ENCODE measurements at regions not wholly inside any gene's neighbourhood (a gene's known extent, or its start where the extent isn't known, plus 50 kb on each side); places are given as distances from the start of the nearest gene placed in this dataset.

DNA sequence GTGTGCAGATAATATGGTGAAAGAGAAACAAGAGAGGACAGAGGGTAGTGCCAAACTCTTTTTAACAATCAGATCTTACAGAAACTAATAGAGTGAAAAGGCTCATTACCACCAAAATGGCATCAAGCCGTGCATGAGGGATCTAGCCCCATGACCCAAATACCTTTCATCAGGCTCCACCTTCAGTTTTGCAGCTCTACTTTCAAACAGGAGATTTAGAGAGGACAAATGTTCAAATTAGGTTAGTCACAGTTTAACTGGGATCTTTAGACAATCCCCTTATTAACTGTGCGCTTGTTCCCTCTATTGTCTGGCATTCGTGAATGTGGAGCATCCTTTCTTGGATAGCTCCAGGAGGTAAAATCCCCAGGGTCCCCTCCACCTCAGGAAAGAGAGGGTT, 1209.3 kb upstream of the CHAC2 start:
- Histone ChIP-seq H3K4me1 (no peaks in the 10 kb centered on the region), H3K9me3 (no peaks in the 10 kb centered on the region; the same call in 2 of the 3 replicates), H3K4me3 (no peak overlapping the region), H3K4me2 (no peak overlapping the region), H3K27ac (no peak overlapping the region)
- no peak for FAIRE-seq
- DNase-seq (ENCODE audit: low read depth in 1 of 2, low spot score in 1 of 2), result no peak
- TF ChIP-seq MAX (IDR thresholded peaks at IDR 0.05), result no peak
- CTCF ChIA-PET, result interaction anchor here (0.8 kb wide), 1 partner anchor 1181 kb away, joined by 3 read pairs; no protein-coding TSS in a partner anchor
- ATAC-seq, result no peak
- WGBS (ENCODE audit: missing lambda C conversion rate), result 38% methylated on average over 3 of the region's 3 CpGs
- POLR2A ChIA-PET, result no interaction called here

- no peaks in the 10 kb centered on the region for H3K4me1 ChIP-seq
- ATAC-seq (no peak), FAIRE-seq (no peak), DNase-seq (ENCODE audit: low read depth in 1 of 2, low spot score in 1 of 2) (no peak)
- no peak for TF ChIP-seq EHF (CRISPR knock-in tag; IDR thresholded peaks at IDR 0.05)
- no peak for TF ChIP-seq HDAC2 (IDR thresholded peaks at IDR 0.05)
- TF ChIP-seq, protein P1, sequence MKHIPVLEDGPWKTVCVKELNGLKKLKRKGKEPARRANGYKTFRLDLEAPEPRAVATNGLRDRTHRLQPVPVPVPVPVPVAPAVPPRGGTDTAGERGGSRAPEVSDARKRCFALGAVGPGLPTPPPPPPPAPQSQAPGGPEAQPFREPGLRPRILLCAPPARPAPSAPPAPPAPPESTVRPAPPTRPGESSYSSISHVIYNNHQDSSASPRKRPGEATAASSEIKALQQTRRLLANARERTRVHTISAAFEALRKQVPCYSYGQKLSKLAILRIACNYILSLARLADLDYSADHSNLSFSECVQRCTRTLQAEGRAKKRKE (CRISPR knock-in tag; IDR thresholded peaks at IDR 0.05; ENCODE audit: low read depth), result no peak
- no peak for TF ChIP-seq FOSL2 (IDR thresholded peaks at IDR 0.05)
- TF ChIP-seq FOSL2 (CRISPR knock-in tag; IDR thresholded peaks at IDR 0.05), result no peak
- no peak for TF ChIP-seq RCOR1 (IDR thresholded peaks at IDR 0.05; ENCODE audit: low read depth, low read length)
- TF ChIP-seq, protein P2, sequence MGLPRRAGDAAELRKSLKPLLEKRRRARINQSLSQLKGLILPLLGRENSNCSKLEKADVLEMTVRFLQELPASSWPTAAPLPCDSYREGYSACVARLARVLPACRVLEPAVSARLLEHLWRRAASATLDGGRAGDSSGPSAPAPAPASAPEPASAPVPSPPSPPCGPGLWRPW (IDR thresholded peaks at IDR 0.05), result no peak
- TF ChIP-seq JUNB (IDR thresholded peaks at IDR 0.05), result no peak
- no peak for TF ChIP-seq KDM1A (IDR thresholded peaks at IDR 0.05; ENCODE audit: low read depth)
- no peak for TF ChIP-seq MAX (IDR thresholded peaks at IDR 0.05)
- TF ChIP-seq MAZ (IDR thresholded peaks at IDR 0.05; ENCODE audit: borderline replicate concordance, low read depth, low read length), result no peak
- no peak for TF ChIP-seq FOSB (CRISPR knock-in tag; IDR thresholded peaks at IDR 0.05)
- TF ChIP-seq POLR2A (IDR thresholded peaks at IDR 0.05; ENCODE audit: low read length), result no peak
- TF ChIP-seq NPAS2 (CRISPR knock-in tag; IDR thresholded peaks at IDR 0.05; ENCODE audit: borderline replicate concordance), result no peak
- TF ChIP-seq BHLHE40 (IDR thresholded peaks at IDR 0.05; ENCODE audit: low read depth, low read length), result no peak
- no peak for TF ChIP-seq SREBF2 (IDR thresholded peaks at IDR 0.05)
- TF ChIP-seq ZNF302 (CRISPR knock-in tag; IDR thresholded peaks at IDR 0.05), result no peak
- no peak overlapping the region for H3K4me3 ChIP-seq
- no peaks in the 10 kb centered on the region for H3K9me3 ChIP-seq
- 64% methylated on average over 9 of the region's 10 CpGs for WGBS (ENCODE audit: missing lambda C conversion rate)
- no peak overlapping the region for H3K27ac ChIP-seq
- CTCF ChIA-PET, result no interaction called here
- H3K4me2 ChIP-seq, result no peak overlapping the region
- POLR2A ChIA-PET, result no interaction called here
These were observed 1225.3 kb upstream of the CHAC2 start for GRCh38 chr2:52542297-52542696.

GRCh38 chr2:52539026-52539970, 1228.3 kb upstream of the CHAC2 start:
- Histone ChIP-seq H3K27ac (no peak overlapping the region), H3K4me3 (no peak overlapping the region), H3K4me1 (no peaks in the 10 kb centered on the region), H3K9me3 (no peaks in the 10 kb centered on the region), H3K4me2 (no peak overlapping the region)
- ChIA-PET CTCF (no interaction called here), POLR2A (no interaction called here)
- TF ChIP-seq RARB (CRISPR knock-in tag; IDR thresholded peaks at IDR 0.05), result no peak
- TF ChIP-seq HDAC2 (IDR thresholded peaks at IDR 0.05), result no peak
- TF ChIP-seq RFX5 (IDR thresholded peaks at IDR 0.05), result no peak
- TF ChIP-seq, protein P3, sequence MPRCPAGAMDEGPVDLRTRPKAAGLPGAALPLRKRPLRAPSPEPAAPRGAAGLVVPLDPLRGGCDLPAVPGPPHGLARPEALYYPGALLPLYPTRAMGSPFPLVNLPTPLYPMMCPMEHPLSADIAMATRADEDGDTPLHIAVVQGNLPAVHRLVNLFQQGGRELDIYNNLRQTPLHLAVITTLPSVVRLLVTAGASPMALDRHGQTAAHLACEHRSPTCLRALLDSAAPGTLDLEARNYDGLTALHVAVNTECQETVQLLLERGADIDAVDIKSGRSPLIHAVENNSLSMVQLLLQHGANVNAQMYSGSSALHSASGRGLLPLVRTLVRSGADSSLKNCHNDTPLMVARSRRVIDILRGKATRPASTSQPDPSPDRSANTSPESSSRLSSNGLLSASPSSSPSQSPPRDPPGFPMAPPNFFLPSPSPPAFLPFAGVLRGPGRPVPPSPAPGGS (IDR thresholded peaks at IDR 0.05), result no peak
- TF ChIP-seq ZFP36 (IDR thresholded peaks at IDR 0.05; ENCODE audit: borderline replicate concordance, partially characterized antibody), result no peak
- TF ChIP-seq HEYL (CRISPR knock-in tag; IDR thresholded peaks at IDR 0.05), result no peak
- TF ChIP-seq HOXB13 (CRISPR knock-in tag; IDR thresholded peaks at IDR 0.05; ENCODE audit: low read depth), result no peak
- TF ChIP-seq PHF8 (IDR thresholded peaks at IDR 0.05; ENCODE audit: borderline replicate concordance, low read depth), result no peak
- no peak for TF ChIP-seq ZNF302 (CRISPR knock-in tag; IDR thresholded peaks at IDR 0.05)
- TF ChIP-seq JUN (IDR thresholded peaks at IDR 0.05), result no peak
- no peak for TF ChIP-seq TFCP2L1 (CRISPR knock-in tag; IDR thresholded peaks at IDR 0.05)
- TF ChIP-seq MYC (IDR thresholded peaks at IDR 0.05; ENCODE audit: borderline replicate concordance, low read length), result no peak
- no peak for TF ChIP-seq PBX3 (IDR thresholded peaks at IDR 0.05)
- no peak for TF ChIP-seq HOXA7 (CRISPR knock-in tag; IDR thresholded peaks at IDR 0.05)
- TF ChIP-seq CBX2 (IDR thresholded peaks at IDR 0.05; ENCODE audit: borderline replicate concordance, low read depth), result no peak
- no peak for TF ChIP-seq NPAS2 (CRISPR knock-in tag; IDR thresholded peaks at IDR 0.05; ENCODE audit: borderline replicate concordance)
- 26% methylated on average over 6 of the region's 6 CpGs for WGBS (ENCODE audit: missing lambda C conversion rate)
- ATAC-seq, result no peak
- no peak for DNase-seq (ENCODE audit: low read depth in 1 of 2, low spot score in 1 of 2)
- no peak for FAIRE-seq

Measured in A549 (cell line).